Parathyroid adenoma (tissue), 2 donors: ENCODE measurements at regions not wholly inside any gene's neighbourhood (a gene's known extent, or its start where the extent isn't known, plus 50 kb on each side); places are given as distances from the start of the nearest gene placed in this dataset.

Source experiments
- H2AFZ ChIP-seq: fragments of 300-600 bp; sonication (generic); one replicate; pipeline ENCODE4 v1.7.0; 2017; ENCODE audit warnings: antibody characterized with exemption, mild to moderate bottlenecking
- H3K27ac ChIP-seq: fragments of 300-600 bp; sonication (generic); one replicate; pipeline ENCODE4 v1.7.0; 2017
- H3K27me3 ChIP-seq: fragments of 300-600 bp; sonication (generic); one replicate; pipeline ENCODE4 v1.7.0; 2017; ENCODE audit warnings: low read length; ENCODE audit not compliant: control insufficient read depth, insufficient read depth
- H3K36me3 ChIP-seq: fragments of 300-600 bp; sonication (generic); one replicate; pipeline ENCODE4 v1.7.0; 2017; ENCODE audit warnings: low read length; ENCODE audit not compliant: control insufficient read depth, insufficient read depth
- H3K4me1 ChIP-seq: fragments of 300-600 bp; sonication (generic); one replicate; pipeline ENCODE4 v1.7.0; 2017; ENCODE audit warnings: control low read depth
- H3K4me2 ChIP-seq: fragments of 300-600 bp; sonication (generic); one replicate; pipeline ENCODE4 v1.7.0; 2017; ENCODE audit warnings: low read length
- H3K4me3 ChIP-seq: fragments of 300-600 bp; sonication (generic); one replicate; pipeline ENCODE4 v1.7.0; 2017; ENCODE audit warnings: low read depth, low read length
- H3K79me2 ChIP-seq: fragments of 300-600 bp; sonication (generic); one replicate; pipeline ENCODE4 v1.7.0; 2017; ENCODE audit warnings: control low read depth
- H3K9ac ChIP-seq: fragments of 300-600 bp; sonication (generic); one replicate; pipeline ENCODE4 v1.7.0; 2017; ENCODE audit warnings: mild to moderate bottlenecking
- H3K9me3 ChIP-seq: fragments of 300-600 bp; sonication (generic); one replicate; pipeline ENCODE4 v1.7.0; 2017; ENCODE audit warnings: low read length; ENCODE audit not compliant: control insufficient read depth
- CTCF ChIP-seq: fragments of 300-600 bp; sonication (generic); IDR thresholded peaks from one replicate; pipeline ENCODE4 v1.7.0; 2017; ENCODE audit warnings: antibody characterized with exemption, mild to moderate bottlenecking
- donor health status: primary hyperparathyroidism.

DNA sequence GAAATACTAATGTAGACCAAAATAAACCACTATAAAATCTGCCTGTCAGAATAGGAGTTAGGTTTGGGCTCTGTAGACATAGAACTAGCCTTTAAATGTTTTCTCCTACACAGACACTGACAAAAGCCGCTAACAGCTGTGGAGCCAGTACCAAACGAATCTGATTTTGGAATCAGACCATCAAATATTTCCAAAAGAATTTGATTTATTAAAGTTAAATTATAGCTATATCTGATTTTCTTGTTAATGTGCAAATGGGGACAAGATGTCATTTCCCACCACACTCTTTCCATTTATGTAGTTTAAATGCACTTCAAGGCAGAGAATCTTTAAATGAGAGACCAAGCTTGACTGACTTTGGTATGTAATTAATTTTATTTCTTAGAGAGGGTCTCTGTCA, 343.4 kb upstream of the FIGN start:
- no peaks in the 10 kb centered on the region for H3K4me1 ChIP-seq
- no peaks in the 10 kb centered on the region for H3K79me2 ChIP-seq
- H3K27me3 ChIP-seq: no peaks in the 10 kb centered on the region
- H3K36me3 ChIP-seq: no peaks in the 10 kb centered on the region
- H3K4me2 ChIP-seq: no peak overlapping the region
- no peak overlapping the region for H3K9ac ChIP-seq
- no peak overlapping the region for H2AFZ ChIP-seq
- no peak overlapping the region for H3K4me3 ChIP-seq
- TF ChIP-seq CTCF: no peak
- no peaks in the 10 kb centered on the region for H3K9me3 ChIP-seq
- H3K27ac ChIP-seq: no peak overlapping the region

DNA sequence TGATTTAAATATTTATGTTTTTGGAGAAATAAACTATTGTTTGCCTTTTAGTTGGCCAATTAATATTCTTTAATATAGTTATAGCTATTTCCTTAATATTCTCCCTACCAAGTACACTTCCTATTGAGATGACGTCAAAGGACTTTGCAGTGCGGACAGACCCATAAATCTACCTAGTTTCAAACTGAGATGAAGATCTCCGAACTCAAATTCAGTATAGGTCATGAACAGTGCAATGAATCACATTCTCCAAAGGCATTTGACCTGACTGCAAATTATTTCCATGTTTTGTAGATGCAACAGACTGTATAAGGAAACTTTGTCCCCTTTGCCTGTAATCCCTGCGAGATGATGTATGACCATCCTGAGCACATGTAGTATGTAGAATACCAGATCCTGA, 342.6 kb upstream of the FIGN start:
- Histone ChIP-seq H2AFZ (no peak overlapping the region), H3K27me3 (no peaks in the 10 kb centered on the region), H3K27ac (no peak overlapping the region), H3K4me2 (no peak overlapping the region), H3K9ac (no peak overlapping the region), H3K9me3 (no peaks in the 10 kb centered on the region), H3K36me3 (no peaks in the 10 kb centered on the region), H3K4me3 (no peak overlapping the region), H3K4me1 (no peaks in the 10 kb centered on the region), H3K79me2 (no peaks in the 10 kb centered on the region)
- no peak for TF ChIP-seq CTCF

GRCh38 chr2:164073101-164074074, 337.6 kb upstream of the FIGN start:
- no peaks in the 10 kb centered on the region for H3K79me2 ChIP-seq
- no peak overlapping the region for H3K4me2 ChIP-seq
- H3K9me3 ChIP-seq: no peaks in the 10 kb centered on the region
- H3K9ac ChIP-seq: no peak overlapping the region
- no peak overlapping the region for H2AFZ ChIP-seq
- H3K27ac ChIP-seq: no peak overlapping the region
- no peaks in the 10 kb centered on the region for H3K4me1 ChIP-seq
- H3K27me3 ChIP-seq: no peaks in the 10 kb centered on the region
- TF ChIP-seq CTCF: no peak
- H3K36me3 ChIP-seq: no peaks in the 10 kb centered on the region
- no peak overlapping the region for H3K4me3 ChIP-seq

DNA sequence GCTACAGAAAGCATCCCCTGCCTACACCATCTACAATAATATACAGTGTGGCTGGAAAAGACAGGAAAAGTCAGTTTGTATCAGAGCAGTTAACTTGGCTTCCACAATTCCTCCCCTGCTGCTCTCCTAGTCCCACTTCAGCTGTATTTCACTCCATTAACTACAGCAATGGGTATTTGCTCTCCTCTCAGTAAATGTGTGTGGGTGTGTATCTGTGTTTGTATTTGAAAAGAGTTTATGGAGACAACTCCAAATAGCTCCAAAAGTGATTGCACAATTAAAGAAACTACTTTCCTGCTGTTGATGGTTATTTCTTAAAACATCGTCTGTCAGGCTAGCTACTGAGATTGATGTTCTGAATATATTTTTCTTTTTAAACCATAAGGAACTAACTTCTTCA, 333.7 kb upstream of the FIGN start:
- no peak for TF ChIP-seq CTCF
- no peak overlapping the region for H3K4me2 ChIP-seq
- no peaks in the 10 kb centered on the region for H3K27me3 ChIP-seq
- no peaks in the 10 kb centered on the region for H3K36me3 ChIP-seq
- no peaks in the 10 kb centered on the region for H3K9me3 ChIP-seq
- H2AFZ ChIP-seq: no peak overlapping the region
- H3K4me3 ChIP-seq: no peak overlapping the region
- H3K4me1 ChIP-seq: no peaks in the 10 kb centered on the region
- no peak overlapping the region for H3K27ac ChIP-seq
- no peak overlapping the region for H3K9ac ChIP-seq
- no peaks in the 10 kb centered on the region for H3K79me2 ChIP-seq

DNA sequence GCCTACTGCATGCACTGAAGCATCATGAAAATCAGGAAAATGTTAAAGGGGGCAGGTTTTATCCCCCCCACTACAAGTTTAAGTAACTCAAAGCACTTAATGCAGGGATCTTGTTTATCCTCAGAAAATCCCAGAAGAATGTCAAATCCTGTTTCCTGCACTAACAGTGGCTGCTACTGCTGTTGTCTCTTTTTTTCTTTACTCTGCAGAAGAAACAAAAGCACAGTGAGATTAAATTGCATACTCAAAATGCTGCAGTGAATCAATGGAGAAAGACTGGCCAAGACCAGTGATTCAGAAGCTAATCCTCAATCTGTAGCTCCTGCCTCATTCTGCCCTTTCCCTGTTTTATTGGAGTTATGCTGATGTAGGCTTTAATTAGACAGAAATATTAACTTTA, 332.3 kb upstream of the FIGN start:
- no peak overlapping the region for H3K4me3 ChIP-seq
- H3K36me3 ChIP-seq: no peaks in the 10 kb centered on the region
- H3K9me3 ChIP-seq: no peaks in the 10 kb centered on the region
- no peaks in the 10 kb centered on the region for H3K79me2 ChIP-seq
- no peak for TF ChIP-seq CTCF
- H3K9ac ChIP-seq: no peak overlapping the region
- H2AFZ ChIP-seq: no peak overlapping the region
- no peak overlapping the region for H3K27ac ChIP-seq
- no peak overlapping the region for H3K4me2 ChIP-seq
- no peaks in the 10 kb centered on the region for H3K4me1 ChIP-seq
- H3K27me3 ChIP-seq: no peaks in the 10 kb centered on the region
